ENCODE measurements at regions not wholly inside any gene's neighbourhood (a gene's known extent, or its start where the extent isn't known, plus 50 kb on each side); places are given as distances from the start of the nearest gene placed in this dataset.
"Not testable (repeated sequence)": the region's sequence is repeated elsewhere in the genome, so short reads cannot be mapped to it uniquely, and the experiment has no call there.

GRCh38 chr21:27570306-27570868 lies 603.5 kb upstream of the ADAMTS5 start:
- no peak for DNase-seq (ENCODE audit: low read depth)

- DNase-seq (ENCODE audit: low read depth): no peak
Measured at GRCh38 chr21:27569831-27570230, 602.9 kb upstream of the ADAMTS5 start.

GRCh38 chr21:27569091-27569490 lies 602.2 kb upstream of the ADAMTS5 start:
- DNase-seq (ENCODE audit: low read depth): no peak

GRCh38 chr21:27567381-27567780 lies 600.5 kb upstream of the ADAMTS5 start:
- no peak for DNase-seq (ENCODE audit: low read depth)

- DNase-seq (ENCODE audit: low read depth): no peak
Measured at GRCh38 chr21:27566521-27566920, 599.6 kb upstream of the ADAMTS5 start.

- DNase-seq (ENCODE audit: low read depth): no peak
Measured at GRCh38 chr21:27565364-27565763, 598.5 kb upstream of the ADAMTS5 start.

GRCh38 chr21:27564684-27565301 lies 597.9 kb upstream of the ADAMTS5 start:
- DNase-seq (ENCODE audit: low read depth): no peak

GRCh38 chr21:27562303-27562702 lies 595.4 kb upstream of the ADAMTS5 start:
- no peak for DNase-seq (ENCODE audit: low read depth)

- no peak for DNase-seq (ENCODE audit: low read depth)
Measured at GRCh38 chr21:27561116-27561515, 594.2 kb upstream of the ADAMTS5 start.

GRCh38 chr21:27557356-27557755 lies 590.5 kb upstream of the ADAMTS5 start:
- DNase-seq (ENCODE audit: low read depth): no peak

- DNase-seq (ENCODE audit: low read depth): no peak
Measured at GRCh38 chr21:27555996-27556395, 589.1 kb upstream of the ADAMTS5 start.

GRCh38 chr21:27550287-27550686 lies 583.4 kb upstream of the ADAMTS5 start:
- no peak for DNase-seq (ENCODE audit: low read depth)

- no peak for DNase-seq (ENCODE audit: low read depth)
Measured at GRCh38 chr21:27548486-27548885, 581.6 kb upstream of the ADAMTS5 start.

- no peak for DNase-seq (ENCODE audit: low read depth)
Measured at GRCh38 chr21:27545754-27546349, 579.0 kb upstream of the ADAMTS5 start.

- not testable (repeated sequence) for DNase-seq (ENCODE audit: low read depth)
Measured at GRCh38 chr21:27542126-27542525, 575.2 kb upstream of the ADAMTS5 start.

GRCh38 chr21:27536319-27536718 lies 569.4 kb upstream of the ADAMTS5 start:
- DNase-seq (ENCODE audit: low read depth): no peak

GRCh38 chr21:27535188-27535587 lies 568.3 kb upstream of the ADAMTS5 start:
- no peak for DNase-seq (ENCODE audit: low read depth)

- no peak for DNase-seq (ENCODE audit: low read depth)
Measured at GRCh38 chr21:27534206-27534605, 567.3 kb upstream of the ADAMTS5 start.

GRCh38 chr21:27532076-27532475 lies 565.2 kb upstream of the ADAMTS5 start:
- DNase-seq (ENCODE audit: low read depth): no peak

GRCh38 chr21:27528697-27529096 lies 561.8 kb upstream of the ADAMTS5 start:
- DNase-seq (ENCODE audit: low read depth): no peak

GRCh38 chr21:27526451-27526850 lies 559.6 kb upstream of the ADAMTS5 start:
- no peak for DNase-seq (ENCODE audit: low read depth)

GRCh38 chr21:27525780-27526179 lies 558.9 kb upstream of the ADAMTS5 start:
- no peak for DNase-seq (ENCODE audit: low read depth)

- DNase-seq (ENCODE audit: low read depth): no peak
Measured at GRCh38 chr21:27519361-27519760, 552.5 kb upstream of the ADAMTS5 start.

GRCh38 chr21:27517177-27517576 lies 550.3 kb upstream of the ADAMTS5 start:
- not testable (repeated sequence) for DNase-seq (ENCODE audit: low read depth)
